Retinal pigment epithelial cell (primary cell): ENCODE measurements at regions not wholly inside any gene's neighbourhood (a gene's known extent, or its start where the extent isn't known, plus 50 kb on each side); places are given as distances from the start of the nearest gene placed in this dataset.

Source experiments
- DNase-seq: peaks from one replicate; pipeline ENCODE4 v3.0.0-alpha.2; 2010; ENCODE audit warnings: low read depth
- H3K4me3 ChIP-seq: 2 replicates; pipeline ENCODE4 v1.5.1; 2011; ENCODE audit warnings: mild to moderate bottlenecking, low read length, control low read depth, moderate library complexity
- CTCF ChIP-seq: conservative IDR thresholded peaks from 2 replicates; pipeline ENCODE4 v1.5.1; 2011; ENCODE audit warnings: low read depth, low read length, control low read depth, inconsistent platforms

GRCh38 chr18:72444111-72444797 is 99.9 kb downstream of the CBLN2 start:
- no peak overlapping the region for H3K4me3 ChIP-seq
- DNase-seq: no peak
- no peak for TF ChIP-seq CTCF

GRCh38 chr18:72436401-72436800 is 107.7 kb downstream of the CBLN2 start:
- TF ChIP-seq CTCF: no peak
- no peak overlapping the region for H3K4me3 ChIP-seq
- no peak for DNase-seq

GRCh38 chr18:72433756-72434155 is 110.4 kb downstream of the CBLN2 start:
- DNase-seq: no peak
- no peak overlapping the region for H3K4me3 ChIP-seq
- no peak for TF ChIP-seq CTCF

GRCh38 chr18:72427721-72428120 is 116.4 kb downstream of the CBLN2 start:
- TF ChIP-seq CTCF: no peak
- DNase-seq: no peak
- H3K4me3 ChIP-seq: no peak overlapping the region

- no peak for TF ChIP-seq CTCF
- DNase-seq: peak; percentile 5
- H3K4me3 ChIP-seq: no peak overlapping the region
Observed at GRCh38 chr18:72419914-72420313, 124.2 kb downstream of the CBLN2 start.

- no peak for DNase-seq
- TF ChIP-seq CTCF: no peak
- no peak overlapping the region for H3K4me3 ChIP-seq
Observed at GRCh38 chr18:72412927-72413326, 131.2 kb downstream of the CBLN2 start.

- H3K4me3 ChIP-seq: no peak overlapping the region
- DNase-seq: no peak
- TF ChIP-seq CTCF: no peak
Observed at GRCh38 chr18:72411261-72411660, 132.9 kb downstream of the CBLN2 start.
